Amygdala (tissue), 56 donors: ENCODE measurements at regions not wholly inside any gene's neighbourhood (a gene's known extent, or its start where the extent isn't known, plus 50 kb on each side); places are given as distances from the start of the nearest gene placed in this dataset.

Experiments
- DNase-seq, 56 donors: peaks; one replicate each; lab custom pipeline; 2025; lab: John Stamatoyannopoulos, UW

DNA sequence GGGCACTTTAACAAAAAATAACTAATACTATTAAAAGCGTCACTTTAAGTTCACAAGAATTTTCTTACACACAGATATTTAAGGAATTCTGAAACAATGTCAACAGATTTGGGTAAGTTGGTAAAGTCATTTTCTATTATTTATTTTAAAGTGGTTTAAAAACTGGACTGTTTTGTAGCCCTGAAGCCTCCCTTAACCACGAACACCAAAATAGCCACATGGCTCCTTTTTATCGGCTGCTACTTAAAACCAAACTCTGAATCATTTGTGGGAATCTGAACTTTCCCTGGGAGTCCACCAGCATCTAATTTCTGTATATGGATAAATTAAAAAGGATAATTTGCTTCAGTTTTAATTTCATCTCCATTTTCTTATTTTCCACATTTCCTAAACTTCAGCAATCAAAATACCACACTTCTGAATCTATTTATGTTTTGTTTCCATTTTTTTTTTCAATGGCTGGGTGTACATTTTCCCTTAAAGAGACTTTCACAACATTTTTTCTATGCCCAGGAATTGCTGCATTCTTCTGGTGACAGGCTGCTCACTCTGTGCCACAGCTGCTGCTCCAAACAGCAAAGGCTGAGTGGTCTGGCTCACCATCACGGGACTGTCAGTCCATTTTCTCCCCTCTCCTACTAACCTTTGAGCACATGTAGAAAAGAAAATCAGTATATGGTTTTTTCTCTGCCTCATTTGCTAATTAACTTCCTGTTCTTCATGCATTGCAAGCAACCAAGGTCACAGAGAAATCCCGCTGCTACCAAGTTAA, 255.5 kb upstream of the KCNJ16 start:
- DNase-seq = no peak

DNA sequence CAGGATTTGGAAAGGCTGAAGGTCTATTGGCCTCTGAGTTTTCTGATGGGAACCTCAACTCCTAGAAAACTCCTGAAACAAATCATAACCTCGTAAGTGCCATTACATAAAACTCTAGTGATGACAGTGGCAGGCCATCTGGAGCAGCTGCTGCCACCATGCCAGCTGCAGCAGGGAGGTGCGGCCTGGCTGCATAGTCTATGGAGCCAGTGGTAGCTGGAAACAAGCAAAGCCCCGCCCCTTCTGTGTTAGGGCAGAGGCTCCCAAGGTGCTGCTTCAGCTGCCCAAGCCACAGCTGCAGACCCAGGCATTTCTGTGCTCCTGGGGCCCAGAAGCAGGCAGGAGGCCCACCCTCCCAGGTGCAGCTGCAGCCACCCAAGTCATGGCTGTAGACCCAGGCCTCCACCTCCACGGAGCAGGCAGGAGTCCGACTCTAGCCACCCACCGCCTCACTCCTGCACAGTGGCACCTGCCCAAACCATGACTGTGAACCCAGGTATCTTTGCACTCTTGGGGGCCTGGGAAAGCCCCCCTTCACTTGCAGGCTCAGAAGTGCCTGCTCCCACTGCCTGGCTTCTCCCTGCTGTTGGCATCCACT, 254.1 kb upstream of the KCNJ16 start:
- DNase-seq = no peak

GRCh38 chr17:69822314-69822875, 252.6 kb upstream of the KCNJ16 start:
- DNase-seq = no peak

GRCh38 chr17:69828087-69828486, 246.9 kb upstream of the KCNJ16 start:
- no peak for DNase-seq

DNA sequence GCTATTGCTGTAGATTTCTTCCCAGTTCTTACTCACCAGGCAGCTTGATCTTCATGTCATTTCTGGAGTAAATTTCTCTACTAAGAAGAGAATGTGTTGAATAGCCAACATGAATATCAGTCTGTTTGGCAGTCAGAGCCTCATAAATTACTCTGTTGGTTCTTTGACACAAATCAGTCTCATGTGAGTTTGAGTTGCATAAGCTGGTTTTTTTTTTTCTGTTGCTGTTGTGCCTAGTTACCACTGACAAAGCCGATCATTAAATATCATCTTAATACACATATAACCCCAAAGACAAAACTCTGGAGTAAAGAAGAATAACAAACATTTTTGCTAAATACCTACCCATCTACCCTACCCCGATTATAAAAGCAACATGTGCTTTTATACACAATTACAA, 240.5 kb upstream of the KCNJ16 start:
- DNase-seq = no peak

DNA sequence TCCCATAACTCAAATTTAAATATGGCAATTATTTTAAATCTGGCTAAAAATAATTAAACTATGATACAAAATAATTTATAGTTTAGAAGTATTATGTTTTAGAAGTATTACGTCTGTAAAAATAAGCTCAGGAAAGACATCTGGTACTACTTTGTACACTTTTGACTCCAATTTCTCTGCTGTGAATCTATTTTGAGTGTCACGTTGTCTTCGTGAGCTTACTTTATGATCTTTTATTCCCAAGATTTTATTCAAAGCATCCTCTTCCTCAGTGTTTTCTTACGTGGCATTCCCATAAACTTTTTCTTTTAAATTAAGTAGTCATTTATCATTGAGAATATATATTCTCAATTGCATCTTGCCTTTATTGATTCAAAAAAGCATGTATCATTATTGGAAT, 223.3 kb upstream of the KCNJ16 start:
- DNase-seq = no peak

- peak in 1 of 56 donors; percentile 14 for DNase-seq
Measured at GRCh38 chr17:69853541-69854224, 221.3 kb upstream of the KCNJ16 start.

DNA sequence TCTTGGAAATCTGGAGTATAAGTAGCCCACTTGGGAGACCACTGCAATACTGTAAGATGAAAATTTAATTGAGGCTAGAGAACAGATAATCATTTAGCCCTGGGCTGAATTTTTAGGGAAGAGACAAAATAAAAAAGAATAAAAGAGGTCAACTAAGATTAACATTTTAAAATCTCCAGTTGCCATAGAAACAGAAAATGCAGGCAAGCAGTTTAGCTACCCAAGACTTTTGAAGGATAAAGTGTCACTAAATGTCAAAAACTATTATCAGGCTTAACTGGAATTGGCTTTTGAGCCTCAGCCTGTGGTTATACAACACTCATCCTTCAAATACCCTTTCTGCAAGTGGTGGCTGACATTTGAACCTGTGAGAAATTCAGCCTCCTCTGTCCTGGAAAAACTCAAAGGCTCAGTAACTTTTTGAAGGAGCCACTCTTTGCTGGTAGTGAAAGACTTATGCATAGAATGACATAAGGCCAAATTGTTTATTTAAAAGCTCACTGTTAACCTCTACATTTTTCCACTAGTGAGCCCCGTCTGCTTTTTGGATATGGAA, 220.7 kb upstream of the KCNJ16 start:
- DNase-seq = no peak

GRCh38 chr17:69856946-69857345, 218.1 kb upstream of the KCNJ16 start:
- DNase-seq = no peak

GRCh38 chr17:69857412-69857835, 217.6 kb upstream of the KCNJ16 start:
- no peak for DNase-seq

DNA sequence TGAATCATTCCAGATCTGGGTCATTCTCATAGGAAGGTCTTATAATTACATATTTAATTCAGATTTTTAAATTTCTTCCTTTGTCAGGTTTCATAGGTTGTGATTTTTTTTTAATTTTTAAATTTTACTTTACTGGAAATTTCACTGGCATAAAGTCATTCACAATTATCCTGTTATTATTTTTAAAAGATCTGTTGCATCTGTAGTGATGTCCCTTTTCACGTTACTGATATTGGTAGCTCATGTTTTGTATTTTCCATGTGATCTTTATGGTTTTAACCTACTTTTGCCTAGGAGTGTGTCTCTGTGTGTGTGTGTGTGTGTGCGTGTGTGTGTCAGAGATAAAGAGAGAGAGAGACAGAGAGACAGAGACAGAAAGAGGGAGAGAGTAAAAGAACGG, 216.6 kb upstream of the KCNJ16 start:
- no peak for DNase-seq

DNA sequence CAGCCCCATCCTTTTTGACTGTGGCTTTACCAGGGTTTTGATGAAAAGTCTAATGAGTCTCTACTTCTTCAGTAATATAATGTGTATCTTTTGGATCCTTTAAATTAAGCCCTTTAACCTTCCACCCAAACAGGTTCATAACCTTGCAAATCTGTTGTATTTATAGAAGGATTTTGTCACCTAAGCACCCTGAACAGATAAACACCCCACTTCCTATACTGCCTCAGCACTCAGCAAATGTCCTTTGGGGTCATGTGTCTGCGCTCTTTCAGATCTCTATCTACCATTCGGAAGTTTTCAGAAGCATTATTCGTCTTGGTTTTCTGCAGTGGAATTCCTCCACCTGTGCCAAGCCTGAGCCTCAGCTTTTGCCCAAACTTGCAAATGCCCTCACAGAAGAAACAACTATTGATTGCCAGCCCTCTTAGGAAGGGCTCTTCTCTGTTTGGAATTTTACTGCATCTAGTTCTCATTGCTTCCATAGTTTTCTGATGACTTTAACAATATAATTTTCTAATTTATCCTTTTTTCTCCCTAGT, 214.8 kb upstream of the KCNJ16 start:
- no peak for DNase-seq

GRCh38 chr17:69864462-69864861, 210.6 kb upstream of the KCNJ16 start:
- no peak for DNase-seq

DNA sequence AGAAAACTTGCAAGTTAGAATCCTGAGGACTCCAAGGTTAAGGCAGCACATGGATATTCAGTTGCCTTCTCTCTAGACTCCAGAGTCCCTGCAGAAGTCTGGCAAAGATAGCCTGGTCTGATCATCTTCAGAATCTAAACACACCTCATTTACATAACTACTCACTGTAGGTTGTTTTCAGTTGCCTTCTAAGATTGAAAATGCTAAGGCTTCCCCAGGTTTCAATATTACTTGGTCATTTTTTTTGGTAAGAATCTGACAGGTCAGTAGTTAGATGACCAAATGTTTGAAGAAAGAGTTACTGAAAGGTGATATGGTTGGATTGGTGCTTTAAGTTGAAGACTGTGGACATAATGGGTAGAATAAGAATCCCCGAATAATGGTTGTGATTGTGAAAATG, 205.4 kb upstream of the KCNJ16 start:
- no peak for DNase-seq

DNA sequence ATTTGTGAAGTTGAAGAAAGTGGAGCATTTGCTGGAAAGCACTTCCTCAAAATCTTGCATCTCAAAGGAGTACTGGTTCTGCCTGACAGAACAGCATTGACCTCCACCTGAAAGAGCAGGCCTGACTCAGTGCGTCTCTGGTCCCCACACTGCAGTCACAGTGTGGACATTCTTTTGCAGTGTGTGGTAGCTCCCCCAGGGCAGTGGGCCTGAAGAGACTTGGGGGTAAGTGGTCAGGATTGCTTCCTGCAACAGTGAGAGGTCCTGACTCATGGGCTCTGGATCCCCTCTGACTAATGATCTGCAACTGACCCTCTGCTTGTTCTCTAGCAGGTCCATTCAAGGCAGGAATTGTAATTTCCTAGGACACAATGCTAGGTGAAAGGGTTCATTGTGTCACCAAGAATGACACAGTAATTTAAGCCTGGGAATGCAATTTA, 204.9 kb upstream of the KCNJ16 start:
- no peak for DNase-seq

- DNase-seq = no peak
Measured at GRCh38 chr17:69870751-69871199, 204.2 kb upstream of the KCNJ16 start.

- DNase-seq = no peak
Measured at GRCh38 chr17:69871318-69871717, 203.7 kb upstream of the KCNJ16 start.

DNA sequence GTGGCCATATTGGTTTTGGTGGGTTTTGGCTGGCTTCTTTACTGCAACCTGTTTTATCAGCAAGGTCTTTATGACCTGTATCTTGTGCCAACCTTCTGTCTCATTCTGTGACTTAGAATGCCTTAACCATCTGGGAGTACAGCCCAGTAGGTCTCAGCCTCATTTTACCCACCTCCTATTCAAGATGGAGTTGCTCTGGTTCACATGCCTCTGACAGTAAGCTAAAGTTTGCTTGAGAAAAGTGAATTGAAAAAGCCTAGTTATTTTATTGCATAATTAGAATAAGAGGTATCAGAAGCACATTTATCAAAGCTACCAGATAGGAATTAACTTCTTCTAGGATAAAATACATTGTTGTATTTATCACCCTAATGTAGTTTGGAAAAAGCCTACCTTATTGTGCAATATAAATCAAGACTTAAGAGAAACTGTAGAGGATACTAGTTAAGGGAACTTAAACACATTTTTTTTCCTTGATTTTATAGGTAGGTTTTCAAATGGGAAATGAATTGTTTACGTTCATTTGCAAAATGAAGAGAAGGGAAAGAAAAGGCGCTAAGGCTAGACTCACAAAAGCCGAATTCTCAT, 202.3 kb upstream of the KCNJ16 start:
- no peak for DNase-seq

DNA sequence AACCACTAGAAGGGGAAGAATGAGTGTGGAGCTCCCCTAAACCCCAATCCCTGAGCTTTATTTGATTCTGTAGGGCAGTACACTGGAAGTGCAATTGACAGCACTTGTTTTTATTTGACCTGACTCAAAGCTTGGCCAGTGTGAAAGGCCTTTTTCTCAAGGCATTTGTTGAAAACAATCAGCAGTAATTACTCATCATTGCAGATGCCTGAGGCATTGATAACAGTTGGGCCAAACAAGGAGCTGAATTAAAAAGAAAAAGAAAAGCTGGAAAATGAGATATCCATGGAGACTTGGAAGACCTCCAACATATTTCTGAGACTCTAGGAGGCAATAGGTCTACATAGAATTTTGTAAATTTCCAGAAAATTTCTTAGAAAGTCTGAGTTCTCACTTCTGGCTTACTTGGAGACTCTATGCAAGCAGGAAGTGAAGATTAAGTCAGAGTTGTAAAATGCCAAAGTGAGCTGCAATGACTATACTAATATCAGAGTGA, 200.8 kb upstream of the KCNJ16 start:
- DNase-seq = no peak

- DNase-seq = no peak
Measured at GRCh38 chr17:69876757-69877156, 198.3 kb upstream of the KCNJ16 start.
